Activated CD4-positive, alpha-beta T cell treated with anti-CD3 and anti-CD28 coated beads, Interleukin-2, amount 50 U/mL, for 1 hour (primary cell): ENCODE measurements at regions not wholly inside any gene's neighbourhood (a gene's known extent, or its start where the extent isn't known, plus 50 kb on each side); places are given as distances from the start of the nearest gene placed in this dataset.

Source experiments
- DNase-seq: peaks from one replicate; pipeline ENCODE4 v3.0.0-alpha.2; 2020

DNA sequence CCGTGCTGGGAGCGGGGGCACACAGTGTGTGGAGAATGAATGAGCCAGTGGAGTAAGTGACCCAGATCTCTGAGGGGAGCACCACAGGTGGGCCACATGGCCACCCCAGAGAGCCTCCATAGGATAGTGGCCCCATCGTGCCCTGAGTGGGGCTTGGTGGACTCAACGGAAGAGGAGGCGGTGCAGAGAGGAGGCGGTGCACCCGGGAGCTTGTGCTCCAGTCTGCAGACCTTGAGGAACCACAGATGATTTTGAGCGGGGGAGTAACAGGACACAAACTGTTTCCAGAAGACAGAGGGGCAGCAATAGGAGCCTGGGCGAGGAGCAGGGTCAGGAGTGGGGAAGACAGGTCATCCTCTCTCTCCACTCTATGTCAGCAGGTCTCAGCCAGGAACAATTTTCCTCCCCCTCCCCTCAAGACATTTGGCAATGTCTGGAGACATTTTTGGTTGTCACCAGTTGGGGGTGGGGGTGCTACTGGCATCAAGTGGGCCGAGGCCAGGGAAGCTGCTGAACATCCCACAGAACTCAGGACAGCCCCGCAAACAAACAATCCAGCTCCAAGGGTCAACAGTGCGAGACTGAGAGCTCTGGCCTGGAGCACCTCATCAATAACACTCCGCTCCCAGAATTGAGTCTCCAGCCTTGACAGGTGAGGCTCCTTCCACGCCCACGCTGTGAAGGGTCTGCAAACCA is 182.2 kb downstream of the USP12 start:
- DNase-seq = no peak

- no peak for DNase-seq
Observed at GRCh38 chr13:26988059-26988769, 183.4 kb downstream of the USP12 start.

DNA sequence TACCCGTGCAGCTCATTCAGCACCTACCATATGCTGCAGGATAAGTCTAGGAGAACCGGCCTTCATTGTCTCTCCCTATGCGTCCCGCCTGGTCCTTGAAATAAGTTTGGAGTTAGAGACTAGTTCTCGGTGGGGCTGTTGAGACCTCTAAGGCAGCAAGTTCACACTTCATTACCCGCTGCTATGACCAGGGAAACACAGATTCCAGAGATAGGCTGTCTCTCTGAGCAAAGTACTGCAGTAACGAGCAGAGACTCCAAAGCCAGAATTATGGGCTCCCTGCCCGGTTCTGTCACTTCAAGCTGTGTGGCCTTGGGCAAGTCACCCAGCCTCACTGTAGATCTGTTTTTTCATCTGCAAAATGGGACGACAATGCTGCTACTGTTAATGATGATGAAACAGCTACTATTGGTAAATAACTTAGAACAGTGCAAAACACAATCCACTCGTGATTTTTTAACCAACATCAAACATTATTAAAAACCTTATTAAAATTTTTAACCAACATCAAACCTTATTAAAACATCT is 184.1 kb downstream of the USP12 start:
- DNase-seq = no peak

DNA sequence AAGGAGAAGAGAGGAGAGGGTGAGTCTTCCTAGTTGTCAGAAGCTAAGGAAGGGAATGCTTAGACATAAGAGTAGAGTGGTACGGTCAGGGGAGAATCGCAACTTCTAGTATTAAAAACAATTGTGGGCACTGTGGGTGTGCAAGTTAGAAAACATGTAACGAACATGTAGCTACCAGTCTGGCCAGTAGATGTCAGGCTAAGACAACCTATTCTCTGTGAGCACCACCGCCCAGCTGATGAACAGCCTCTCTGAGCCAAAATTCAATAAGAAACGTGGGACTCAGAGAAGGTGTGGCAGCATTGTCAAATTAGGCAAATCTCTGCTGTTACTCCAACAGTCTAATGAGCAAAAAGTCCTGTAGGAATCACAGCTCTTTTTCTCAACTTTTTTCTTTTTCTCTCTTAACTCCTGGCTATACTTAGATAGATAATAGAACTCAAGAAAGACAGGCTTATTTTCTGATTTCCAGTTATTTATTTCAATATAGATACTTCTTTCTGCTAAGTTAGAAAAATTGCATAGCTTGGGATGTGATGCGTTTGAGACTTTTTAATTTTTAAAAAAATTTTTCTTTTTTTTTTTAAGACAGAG is 186.2 kb downstream of the USP12 start:
- peak; percentile 67 for DNase-seq

DNA sequence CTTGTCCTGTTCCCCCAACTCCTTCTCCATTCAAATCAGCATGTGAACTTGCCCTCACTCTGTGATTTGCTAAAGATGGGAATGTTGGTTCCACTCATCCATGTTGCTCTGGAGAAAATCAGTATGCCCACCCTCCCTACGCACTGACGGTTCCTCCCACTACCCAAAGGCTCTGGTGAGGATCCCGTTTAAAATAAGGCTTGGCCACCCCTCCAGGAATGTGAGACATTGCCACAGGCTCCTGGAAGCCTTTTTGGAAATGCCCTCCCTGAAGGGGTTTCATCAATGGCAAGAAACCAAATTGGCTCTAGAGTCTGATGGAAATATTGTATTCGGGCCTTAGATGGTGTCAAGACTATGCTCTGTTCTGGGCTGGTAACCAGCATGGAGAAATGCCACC is 187.3 kb downstream of the USP12 start:
- no peak for DNase-seq

DNA sequence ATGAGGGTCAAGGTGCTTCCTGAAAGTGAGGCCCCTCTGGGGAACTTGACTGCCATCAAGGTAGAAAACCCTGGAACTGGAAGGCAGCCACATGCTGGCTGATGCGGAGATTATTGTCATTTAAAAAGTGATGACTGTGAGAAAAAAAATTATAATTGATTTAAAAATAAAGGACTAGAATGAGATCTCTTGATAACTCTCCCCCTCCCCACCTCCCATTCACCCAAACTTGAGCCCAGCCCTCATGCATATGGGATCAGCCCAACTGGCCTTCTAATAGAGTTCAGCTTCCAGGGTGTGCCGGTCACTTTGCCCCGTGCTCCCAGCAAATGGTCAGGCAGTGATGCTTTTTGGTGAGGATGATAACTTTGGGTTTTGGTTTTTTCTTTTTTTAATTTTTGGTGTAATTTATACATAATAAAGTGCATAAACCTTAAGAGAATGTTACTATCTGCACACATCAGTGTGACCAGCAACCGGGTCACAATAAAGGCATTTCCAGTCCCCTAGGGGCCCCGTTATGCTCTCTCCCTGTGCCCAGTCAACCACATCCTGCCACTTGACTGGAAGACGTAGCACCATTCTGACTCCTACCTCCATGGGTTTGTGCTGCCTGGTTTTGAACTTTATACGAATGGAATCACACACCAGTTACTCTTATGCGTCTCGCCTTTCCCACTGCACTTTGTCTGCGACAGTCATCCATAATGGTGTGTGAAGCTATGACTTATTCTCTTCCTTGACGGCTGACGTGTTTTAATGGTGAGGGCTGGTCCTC is 187.9 kb downstream of the USP12 start:
- DNase-seq = no peak

DNA sequence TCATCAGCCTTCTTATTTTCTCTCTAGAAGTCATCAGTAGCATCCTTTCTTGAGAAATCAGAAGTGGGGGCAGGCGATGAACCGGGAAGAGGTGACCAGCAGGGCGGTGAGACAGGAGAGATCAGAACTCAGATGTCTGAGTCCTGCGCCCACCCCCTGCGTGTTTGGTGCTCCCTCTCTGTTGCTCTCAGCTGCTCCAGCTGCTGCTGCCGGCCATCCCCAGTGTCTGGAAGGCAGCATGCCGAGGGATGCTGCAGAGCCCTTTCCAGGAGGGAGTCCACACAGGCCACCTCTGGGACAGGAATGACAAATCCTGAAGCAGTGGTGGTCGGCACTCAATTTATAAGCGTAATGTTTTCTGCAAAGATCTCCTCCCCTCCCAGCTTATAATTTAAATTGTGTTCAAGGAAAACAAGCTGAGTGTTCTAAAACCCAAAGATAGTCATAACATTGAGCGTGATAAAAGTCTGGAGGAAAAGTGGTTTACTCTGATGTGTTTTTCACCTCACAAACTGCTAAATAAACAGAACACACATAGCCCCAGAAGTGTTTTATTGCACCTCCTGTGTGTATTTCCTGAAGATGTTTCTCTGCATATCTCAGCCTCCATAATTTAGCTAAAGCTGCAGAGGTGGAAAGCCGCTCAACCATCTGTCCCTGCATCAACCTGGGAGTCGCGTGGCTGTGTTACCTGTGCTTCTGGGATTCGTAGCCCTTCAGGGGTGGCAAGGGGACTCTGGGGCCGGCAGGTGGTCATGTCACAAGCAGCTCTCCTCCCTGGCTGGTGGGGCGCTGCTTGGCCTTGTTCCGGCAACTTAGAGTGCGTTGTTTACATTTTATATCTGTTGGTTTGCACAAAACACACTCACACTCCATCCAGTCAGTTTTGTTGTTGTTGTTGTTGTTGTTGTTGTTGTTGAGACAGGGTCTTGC is 191.2 kb downstream of the USP12 start:
- DNase-seq = no peak

DNA sequence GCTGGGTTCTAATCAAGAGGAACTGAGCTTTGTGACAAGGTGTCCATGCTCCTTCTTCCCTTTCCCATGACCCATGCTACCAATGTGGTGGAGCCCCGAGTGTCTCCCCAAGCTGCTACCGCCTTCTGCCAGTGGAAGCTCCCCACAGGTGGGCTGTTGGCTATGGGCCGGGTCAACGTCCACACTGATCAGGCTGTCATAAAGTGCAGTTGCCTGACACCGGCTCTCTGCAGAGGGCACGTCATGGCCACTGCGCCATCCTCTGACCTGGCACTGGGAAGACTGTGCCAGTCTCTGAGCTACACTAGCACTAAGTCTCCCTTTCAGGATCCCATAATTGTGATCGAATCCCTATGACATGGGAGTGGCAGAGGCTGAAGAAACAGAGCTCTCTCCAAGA is 192.3 kb downstream of the USP12 start:
- no peak for DNase-seq

GRCh38 chr13:26978081-26978860 is 193.3 kb downstream of the USP12 start:
- no peak for DNase-seq

DNA sequence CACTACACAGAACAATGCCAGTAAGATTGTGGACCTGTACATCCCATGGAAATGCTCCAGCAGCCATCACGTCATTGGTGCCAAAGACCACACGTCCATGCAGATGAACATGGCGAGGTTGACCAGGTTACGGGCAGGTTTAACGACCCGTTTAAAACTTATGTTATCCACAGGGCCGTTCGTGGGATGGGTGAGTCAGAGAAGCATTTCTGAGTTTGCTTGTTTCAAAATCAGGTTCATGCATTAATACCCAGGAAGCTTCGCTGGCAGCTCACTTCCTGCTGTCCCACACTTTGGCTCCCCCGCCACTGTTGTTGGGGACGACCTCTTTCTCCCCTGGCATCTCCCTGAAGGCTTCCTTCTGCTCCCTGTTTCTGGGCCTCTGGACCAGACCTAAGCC is 194.1 kb downstream of the USP12 start:
- DNase-seq = no peak

GRCh38 chr13:26976313-26976712 is 195.3 kb downstream of the USP12 start:
- DNase-seq = no peak

GRCh38 chr13:26973946-26974345 is 197.7 kb downstream of the USP12 start:
- DNase-seq = no peak

DNA sequence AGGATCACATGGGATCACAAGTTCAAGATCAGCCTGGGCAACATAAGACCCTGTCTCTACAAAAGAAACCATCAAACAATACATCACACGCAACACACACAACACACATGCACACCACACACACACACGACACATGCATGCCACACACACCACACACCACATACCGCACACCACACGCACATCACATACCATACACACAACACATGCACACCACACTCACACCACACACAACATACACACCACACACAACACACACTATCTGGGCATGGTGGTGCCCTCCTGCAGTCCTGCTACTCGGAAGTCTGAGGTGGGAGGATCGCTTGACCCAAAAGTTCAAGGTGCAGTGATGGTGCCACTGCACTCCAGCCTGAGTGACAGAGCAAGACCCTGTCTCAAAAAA is 198.3 kb downstream of the USP12 start:
- DNase-seq = no peak

GRCh38 chr13:26971990-26972887 is 199.4 kb downstream of the USP12 start:
- peak; percentile 4 for DNase-seq

GRCh38 chr13:26968431-26969341 is 202.9 kb downstream of the USP12 start:
- no peak for DNase-seq

DNA sequence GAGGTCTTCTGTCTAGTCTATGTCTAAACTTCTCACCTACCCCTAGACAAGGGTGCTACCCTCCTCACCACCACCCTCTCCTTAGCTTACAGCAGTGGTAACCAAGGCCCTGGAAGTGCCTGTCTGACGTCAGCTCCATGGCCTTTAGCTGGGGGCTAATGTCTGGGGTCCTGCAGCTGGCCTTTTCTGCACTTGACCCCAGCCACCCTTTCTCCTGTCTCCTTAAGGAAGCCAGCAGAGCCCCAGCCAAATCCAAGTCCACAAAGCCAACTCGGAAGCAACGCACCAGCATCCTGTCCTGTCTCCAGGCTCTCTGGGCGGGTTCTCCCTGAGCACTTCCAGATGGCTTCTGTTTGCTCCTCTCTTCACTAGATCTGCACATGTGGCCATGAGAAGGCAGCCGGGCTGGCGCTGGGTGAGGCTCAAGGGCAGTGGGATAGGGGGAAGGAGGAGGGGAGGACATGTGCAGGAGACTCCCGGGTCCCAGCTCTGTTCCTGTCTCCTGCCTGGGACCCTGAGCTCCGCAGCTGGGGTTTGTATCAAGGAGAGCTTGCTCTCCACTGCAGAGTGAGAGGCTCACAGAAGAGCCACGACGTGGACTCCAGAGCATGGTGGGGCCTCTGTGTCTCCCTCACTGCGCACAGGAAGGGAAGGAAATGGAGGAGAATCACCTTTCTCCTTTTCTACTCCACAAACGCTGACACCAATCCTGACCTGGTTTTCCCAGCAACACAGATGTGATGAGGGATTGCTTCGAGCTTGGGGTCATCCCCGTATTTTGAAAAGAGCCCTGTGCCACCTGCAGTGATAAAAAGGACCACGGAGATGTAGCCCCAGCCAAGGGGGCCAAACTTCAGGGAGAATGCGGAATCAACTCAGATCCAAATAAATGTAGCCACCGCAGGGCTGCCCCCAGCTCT is 204.2 kb downstream of the USP12 start:
- DNase-seq = no peak

- no peak for DNase-seq
Observed at GRCh38 chr13:26966701-26967080, 204.9 kb downstream of the USP12 start.
